ENCODE measurements at regions not wholly inside any gene's neighbourhood (a gene's known extent, or its start where the extent isn't known, plus 50 kb on each side); places are given as distances from the start of the nearest gene placed in this dataset.
"Not testable (repeated sequence)": the region's sequence is repeated elsewhere in the genome, so short reads cannot be mapped to it uniquely, and the experiment has no call there.

GRCh38 chr7:138185132-138185908, 109.1 kb downstream of the AKR1D1 start:
- TF ChIP-seq CTCF (conservative IDR thresholded peaks at IDR 0.05; ENCODE audit: control insufficient read depth, insufficient read depth, low read depth, low read length): no peak
- no peak for DNase-seq (ENCODE audit: low read depth)

GRCh38 chr7:138186951-138187351, 110.7 kb downstream of the AKR1D1 start:
- no peak overlapping the region for H3K4me3 ChIP-seq (ENCODE audit: control insufficient read depth, low read depth, low read length)
- TF ChIP-seq CTCF (conservative IDR thresholded peaks at IDR 0.05; ENCODE audit: control insufficient read depth, insufficient read depth, low read depth, low read length): no peak
- DNase-seq (ENCODE audit: low read depth): no peak

More at GRCh38 chr7:138185132-138185908, 109.1 kb downstream of the AKR1D1 start:
- H3K4me3 ChIP-seq (ENCODE audit: control insufficient read depth, low read depth, low read length): no peak overlapping the region

- no peak for TF ChIP-seq CTCF (conservative IDR thresholded peaks at IDR 0.05; ENCODE audit: control insufficient read depth, insufficient read depth, low read depth, low read length)
- no peak for DNase-seq (ENCODE audit: low read depth)
- no peak overlapping the region for H3K4me3 ChIP-seq (ENCODE audit: control insufficient read depth, low read depth, low read length)
Observed at GRCh38 chr7:138188290-138188858, 112.1 kb downstream of the AKR1D1 start.

GRCh38 chr7:138194567-138194966, 118.3 kb downstream of the AKR1D1 start:
- no peak overlapping the region for H3K4me3 ChIP-seq (ENCODE audit: control insufficient read depth, low read depth, low read length)
- DNase-seq (ENCODE audit: low read depth): no peak
- TF ChIP-seq CTCF (conservative IDR thresholded peaks at IDR 0.05; ENCODE audit: control insufficient read depth, insufficient read depth, low read depth, low read length): no peak

- no peak for DNase-seq (ENCODE audit: low read depth)
- no peak overlapping the region for H3K4me3 ChIP-seq (ENCODE audit: control insufficient read depth, low read depth, low read length)
- TF ChIP-seq CTCF (conservative IDR thresholded peaks at IDR 0.05; ENCODE audit: control insufficient read depth, insufficient read depth, low read depth, low read length): no peak
Observed at GRCh38 chr7:138195151-138195571, 118.9 kb downstream of the AKR1D1 start.

GRCh38 chr7:138196503-138196946, 120.3 kb downstream of the AKR1D1 start:
- not testable (repeated sequence) for DNase-seq (ENCODE audit: low read depth); H3K4me3 ChIP-seq (ENCODE audit: control insufficient read depth, low read depth, low read length)

All from fibroblast of mammary gland (primary cell).